ENCODE measurements at regions not wholly inside any gene's neighbourhood (a gene's known extent, or its start where the extent isn't known, plus 50 kb on each side); places are given as distances from the start of the nearest gene placed in this dataset.
A peak's percentile ranks its signal among the peaks of the same experiment; 100 is the strongest.
"Not testable (repeated sequence)": the region's sequence is repeated elsewhere in the genome, so short reads cannot be mapped to it uniquely, and the experiment has no call there.

GRCh38 chr2:215653344-215654030 lies 217.6 kb upstream of the FN1 start:
- DNase-seq = no peak

GRCh38 chr2:215652388-215652787 lies 216.5 kb upstream of the FN1 start:
- peak; percentile 65 for DNase-seq

- DNase-seq = no peak
Observed at GRCh38 chr2:215651412-215651811, 215.5 kb upstream of the FN1 start.

GRCh38 chr2:215644233-215644897 lies 208.5 kb upstream of the FN1 start:
- no peak for DNase-seq

- DNase-seq = no peak
Observed at GRCh38 chr2:215638687-215639086, 202.8 kb upstream of the FN1 start.

GRCh38 chr2:215637651-215638050 lies 201.8 kb upstream of the FN1 start:
- DNase-seq = peak; percentile 63

- no peak for DNase-seq
Observed at GRCh38 chr2:215636816-215637215, 200.9 kb upstream of the FN1 start.

- DNase-seq = peak; percentile 79
Observed at GRCh38 chr2:215635788-215636139, 199.9 kb upstream of the FN1 start.

GRCh38 chr2:215635071-215635787 lies 199.4 kb upstream of the FN1 start:
- no peak for DNase-seq

- no peak for DNase-seq
Observed at GRCh38 chr2:215633360-215633759, 197.5 kb upstream of the FN1 start.

- no peak for DNase-seq
Observed at GRCh38 chr2:215631696-215632095, 195.8 kb upstream of the FN1 start.

- DNase-seq = not testable (repeated sequence)
Observed at GRCh38 chr2:215630796-215631195, 194.9 kb upstream of the FN1 start.

GRCh38 chr2:215627771-215628170 lies 191.9 kb upstream of the FN1 start:
- DNase-seq = no peak

- peak; percentile 91 for DNase-seq
Observed at GRCh38 chr2:215626812-215627281, 191.0 kb upstream of the FN1 start.

GRCh38 chr2:215626063-215626462 lies 190.2 kb upstream of the FN1 start:
- no peak for DNase-seq

- no peak for DNase-seq
Observed at GRCh38 chr2:215625207-215625606, 189.3 kb upstream of the FN1 start.

- DNase-seq = peak; percentile 88
Observed at GRCh38 chr2:215624423-215624829, 188.6 kb upstream of the FN1 start.

GRCh38 chr2:215622837-215623236 lies 187.0 kb upstream of the FN1 start:
- DNase-seq = no peak

GRCh38 chr2:215621381-215621780 lies 185.5 kb upstream of the FN1 start:
- DNase-seq = peak; percentile 52

- DNase-seq = no peak
Observed at GRCh38 chr2:215620528-215620927, 184.7 kb upstream of the FN1 start.

- DNase-seq = no peak
Observed at GRCh38 chr2:215619989-215620388, 184.1 kb upstream of the FN1 start.

- DNase-seq = peak; percentile 80
Observed at GRCh38 chr2:215619022-215619958, 183.4 kb upstream of the FN1 start.

GRCh38 chr2:215618145-215618544 lies 182.3 kb upstream of the FN1 start:
- DNase-seq = no peak

All from fibroblast of skin of back (primary cell).